Ovary (tissue), 7 donors: ENCODE measurements at regions not wholly inside any gene's neighbourhood (a gene's known extent, or its start where the extent isn't known, plus 50 kb on each side); places are given as distances from the start of the nearest gene placed in this dataset.

Source experiments
- DNase-seq, 5 donors: peaks; one replicate each; pipeline ENCODE4 v3.0.0-alpha.2; 2019 to 2020
- H3K27ac ChIP-seq, 2 donors: fragments of 200-600 bp; one replicate each; pipeline versions ENCODE4 v1.5.1 to v1.8.0; 2019 to 2022
- H3K27me3 ChIP-seq: fragments of 200-600 bp; one replicate; pipeline ENCODE4 v1.8.0; 2022
- H3K36me3 ChIP-seq: fragments of 200-600 bp; sonication (generic); one replicate; pipeline ENCODE4 v1.5.1; 2019
- H3K4me1 ChIP-seq: one replicate; pipeline ENCODE4 v1.8.1; 2013; ENCODE audit warnings: mild to moderate bottlenecking, moderate library complexity; ENCODE audit not compliant: insufficient read depth
- H3K4me3 ChIP-seq: fragments of 200-600 bp; sonication (generic); one replicate; pipeline ENCODE4 v1.5.1; 2017
- H3K9me3 ChIP-seq, 2 donors: fragments of 200-600 bp in 1 of 2; sonication (generic) in 1 of 2; one replicate each; pipeline versions ENCODE4 v1.5.1 to v1.8.1; 2013 to 2019; ENCODE audit warnings: mild to moderate bottlenecking in 1 of 2, moderate library complexity in 1 of 2
- EP300 ChIP-seq: sonication (generic); formaldehyde crosslinking; IDR thresholded peaks from one replicate; pipeline ENCODE4 v1.6.1; 2017; ENCODE audit warnings: antibody characterized with exemption
- POLR2A ChIP-seq: fragments of 450-650 bp; IDR thresholded peaks from one replicate; pipeline ENCODE4 v1.6.1; 2017; ENCODE audit warnings: antibody characterized with exemption, mild to moderate bottlenecking, moderate library complexity
- WGBS, 3 donors: extraction: QIAGEN DNeasy Blood & Tissue Kit in 1 of 3; methylation state at CpG; one replicate each; pipeline versions ENCODE4 v1.1.5 to v1.1.7; 2013 to 2017; 5-methylcytosine and 5-hydroxymethylcytosine counted together
- intact Hi-C, 4 donors: fragments of 100-400 bp; cut with DNase I; formaldehyde crosslinking; loops; one replicate each; pipeline versions ENCODE4 v1.11.0 to v1.15.1; 2022 to 2023
- TF ChIP-seq, protein P1 (sequence below), 3 donors: fragments of 450-650 bp in 2 of 3; fragments of 200-600 bp in 1 of 3; IDR thresholded peaks; one replicate each; pipeline versions ENCODE4 v1.5.1 to v1.8.0; 2016 to 2022; ENCODE audit warnings: antibody characterized with exemption in 3 of 3, mild to moderate bottlenecking in 1 of 3
- donor health status: DM: no; HTN: no; CAD: no; lungs with moderate emphysema.
- donor health status: DM: no; HTN: no; CAD: no.
- donor health status: Bipolar disorder and iron deficiency.
- donor health status: DM: no; HTN: no; CAD: no.
- donor health status: DM: yes; HTN: yes; CAD: no.

DNA sequence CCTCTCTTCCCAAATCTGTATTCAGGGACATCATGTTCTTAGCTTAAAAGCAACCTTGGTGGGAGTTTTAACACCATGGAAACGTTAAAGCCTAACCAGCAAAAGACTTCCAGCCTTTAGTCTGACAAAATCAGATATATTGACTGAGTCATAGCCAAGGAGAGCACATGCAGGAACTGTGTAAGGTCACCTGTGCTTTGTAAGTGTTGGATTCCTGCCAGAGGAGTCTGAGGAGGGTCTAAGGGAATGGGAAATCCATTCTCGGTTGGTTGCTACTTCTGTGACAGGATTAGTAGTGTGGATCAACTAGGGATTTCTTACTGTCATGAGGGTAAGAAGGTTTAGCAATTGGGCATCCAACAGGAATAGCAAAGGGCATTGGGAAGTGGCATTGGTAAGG is 142.0 kb upstream of the CHD1 start:
- intact Hi-C loops, result no loop called here
- Histone ChIP-seq H3K27me3 (no peaks in the 10 kb centered on the region), H3K9me3 (no peaks in the 10 kb centered on the region), H3K36me3 (no peaks in the 10 kb centered on the region), H3K4me3 (no peak overlapping the region), H3K27ac (no peak overlapping the region), H3K4me1 (no peaks in the 10 kb centered on the region)
- WGBS, 3 donors, result 32 to 37% (median 32%) methylated on average over 2 of the region's 2 CpGs
- TF ChIP-seq POLR2A, result no peak
- TF ChIP-seq, protein P1, sequence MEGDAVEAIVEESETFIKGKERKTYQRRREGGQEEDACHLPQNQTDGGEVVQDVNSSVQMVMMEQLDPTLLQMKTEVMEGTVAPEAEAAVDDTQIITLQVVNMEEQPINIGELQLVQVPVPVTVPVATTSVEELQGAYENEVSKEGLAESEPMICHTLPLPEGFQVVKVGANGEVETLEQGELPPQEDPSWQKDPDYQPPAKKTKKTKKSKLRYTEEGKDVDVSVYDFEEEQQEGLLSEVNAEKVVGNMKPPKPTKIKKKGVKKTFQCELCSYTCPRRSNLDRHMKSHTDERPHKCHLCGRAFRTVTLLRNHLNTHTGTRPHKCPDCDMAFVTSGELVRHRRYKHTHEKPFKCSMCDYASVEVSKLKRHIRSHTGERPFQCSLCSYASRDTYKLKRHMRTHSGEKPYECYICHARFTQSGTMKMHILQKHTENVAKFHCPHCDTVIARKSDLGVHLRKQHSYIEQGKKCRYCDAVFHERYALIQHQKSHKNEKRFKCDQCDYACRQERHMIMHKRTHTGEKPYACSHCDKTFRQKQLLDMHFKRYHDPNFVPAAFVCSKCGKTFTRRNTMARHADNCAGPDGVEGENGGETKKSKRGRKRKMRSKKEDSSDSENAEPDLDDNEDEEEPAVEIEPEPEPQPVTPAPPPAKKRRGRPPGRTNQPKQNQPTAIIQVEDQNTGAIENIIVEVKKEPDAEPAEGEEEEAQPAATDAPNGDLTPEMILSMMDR (IDR thresholded peaks at IDR 0.05), result no peak
- TF ChIP-seq EP300, result no peak
- no peak for DNase-seq

DNA sequence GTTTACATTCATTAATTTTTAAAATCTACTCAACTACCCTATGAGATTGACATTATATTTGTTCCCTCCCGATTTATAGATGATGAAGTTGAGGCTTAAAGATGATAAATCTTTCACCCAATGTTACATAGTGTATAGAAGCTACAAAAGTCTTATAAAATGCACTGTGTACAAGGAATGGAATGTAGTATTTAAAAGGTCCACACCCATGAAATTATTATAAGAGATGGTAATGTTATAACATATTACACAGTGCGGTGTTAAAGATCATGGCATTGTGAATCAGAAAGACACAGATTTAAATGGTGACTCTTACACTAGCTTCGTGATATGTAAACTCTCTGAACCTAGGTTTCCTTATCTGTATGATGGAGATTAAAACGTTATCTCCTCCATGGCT is 141.6 kb upstream of the CHD1 start:
- Histone ChIP-seq H3K27me3 (no peaks in the 10 kb centered on the region), H3K4me3 (no peak overlapping the region), H3K36me3 (no peaks in the 10 kb centered on the region), H3K9me3 (no peaks in the 10 kb centered on the region), H3K4me1 (no peaks in the 10 kb centered on the region), H3K27ac (no peak overlapping the region)
- WGBS, 3 donors, result 70 to 73% (median 72%) methylated on average over 4 of the region's 4 CpGs
- intact Hi-C loops, result no loop called here
- DNase-seq, result no peak
- TF ChIP-seq, protein P1 (IDR thresholded peaks at IDR 0.05), result no peak
- TF ChIP-seq EP300, result no peak
- no peak for TF ChIP-seq POLR2A

DNA sequence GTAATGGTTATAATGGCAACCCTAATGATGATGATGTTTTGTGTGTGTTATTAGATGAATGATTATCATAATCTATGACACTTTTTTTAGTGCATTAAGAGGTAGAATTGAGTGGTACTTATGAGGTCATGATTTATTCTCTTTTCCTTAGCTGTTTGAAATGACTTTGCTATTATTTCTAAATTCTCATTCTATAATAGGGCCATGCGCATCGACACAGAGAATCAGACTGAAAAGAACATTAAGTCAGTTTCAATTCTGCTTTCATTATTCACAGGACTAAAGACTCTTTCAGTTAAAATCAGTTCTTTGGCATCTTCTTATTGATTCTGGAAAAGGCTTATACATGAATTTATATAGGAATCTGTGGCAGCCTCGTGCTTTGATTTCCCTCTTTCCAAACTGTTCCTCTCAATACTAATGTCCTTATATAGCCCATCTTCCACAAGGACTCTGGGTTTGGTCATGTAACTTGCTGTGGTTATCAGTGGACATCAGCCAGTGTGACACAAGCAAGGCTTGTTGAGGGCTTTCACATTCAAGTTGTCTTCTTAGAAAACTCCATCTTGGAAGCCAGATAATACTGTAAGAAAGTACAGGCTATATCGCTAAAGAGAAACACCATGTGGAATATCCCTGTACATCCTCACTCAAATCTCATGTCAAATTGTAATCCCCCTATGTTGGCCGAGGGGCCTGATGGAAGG is 140.3 kb upstream of the CHD1 start:
- Histone ChIP-seq H3K4me1 (no peaks in the 10 kb centered on the region), H3K27ac (no peak overlapping the region), H3K9me3 (no peaks in the 10 kb centered on the region), H3K36me3 (no peaks in the 10 kb centered on the region), H3K27me3 (no peaks in the 10 kb centered on the region), H3K4me3 (no peak overlapping the region)
- intact Hi-C loops, result no loop called here
- DNase-seq, result no peak
- 88 to 94% (median 92%) methylated on average over 5 of the region's 5 CpGs for WGBS, 3 donors
- TF ChIP-seq, protein P1 (IDR thresholded peaks at IDR 0.05), result no peak

DNA sequence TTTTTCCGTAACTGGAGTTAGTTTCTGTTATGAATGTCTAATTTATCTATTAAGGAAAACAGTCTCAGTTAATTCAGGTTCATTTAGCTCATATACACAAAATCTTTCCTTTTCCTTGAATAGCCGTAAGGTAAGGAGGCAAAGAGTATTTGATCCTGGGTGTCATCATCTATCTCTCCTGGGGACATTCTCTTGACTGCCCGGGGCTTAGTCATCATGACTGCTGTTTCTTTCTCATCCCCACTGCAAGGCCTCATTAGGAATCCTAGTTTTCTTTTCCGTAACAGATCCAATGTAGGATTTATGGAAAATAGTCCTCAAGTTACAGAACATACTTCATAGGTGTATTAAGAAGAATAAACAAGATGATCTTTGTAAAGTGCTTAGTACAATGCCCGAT is 134.9 kb upstream of the CHD1 start:
- TF ChIP-seq EP300 (no peak), POLR2A (no peak)
- TF ChIP-seq, protein P1 (IDR thresholded peaks at IDR 0.05), result no peak
- H3K27ac ChIP-seq, result no peak overlapping the region
- no peaks in the 10 kb centered on the region for H3K9me3 ChIP-seq
- WGBS, 3 donors, result 89 to 92% (median 90%) methylated on average over 5 of the region's 5 CpGs
- no peaks in the 10 kb centered on the region for H3K27me3 ChIP-seq
- no peaks in the 10 kb centered on the region for H3K4me1 ChIP-seq
- H3K36me3 ChIP-seq, result no peaks in the 10 kb centered on the region
- intact Hi-C loops, result no loop called here
- DNase-seq, result no peak
- H3K4me3 ChIP-seq, result no peak overlapping the region
